Middle frontal gyrus (tissue), 1 donor: ENCODE measurements at regions not wholly inside any gene's neighbourhood (a gene's known extent, or its start where the extent isn't known, plus 50 kb on each side); places are given as distances from the start of the nearest gene placed in this dataset.

Source experiments
- DNase-seq: peaks from one replicate; pipeline ENCODE4 v3.0.0-alpha.2; 2015; ENCODE audit warnings: low spot score; ENCODE audit errors: extremely low spot score

DNA sequence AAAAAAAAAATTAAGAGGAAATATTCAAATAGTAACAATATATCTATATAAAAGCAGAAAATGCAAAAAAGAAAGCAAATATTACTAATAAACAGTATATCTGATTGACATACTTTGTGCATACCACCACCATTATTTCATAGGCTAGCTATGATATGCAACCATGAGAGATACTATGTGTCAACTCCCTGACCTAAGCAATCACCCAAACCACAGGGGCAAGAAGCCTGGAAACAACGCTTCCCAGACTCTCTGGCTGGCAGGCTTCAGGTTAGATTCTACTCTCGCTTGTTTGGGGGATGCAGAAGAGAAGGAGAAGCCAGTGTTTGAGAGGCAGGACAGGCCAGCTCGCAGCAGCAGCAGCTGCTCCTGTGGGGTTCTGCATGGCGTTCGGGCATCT, 169.3 kb upstream of the TPM1 start:
- DNase-seq = no peak

DNA sequence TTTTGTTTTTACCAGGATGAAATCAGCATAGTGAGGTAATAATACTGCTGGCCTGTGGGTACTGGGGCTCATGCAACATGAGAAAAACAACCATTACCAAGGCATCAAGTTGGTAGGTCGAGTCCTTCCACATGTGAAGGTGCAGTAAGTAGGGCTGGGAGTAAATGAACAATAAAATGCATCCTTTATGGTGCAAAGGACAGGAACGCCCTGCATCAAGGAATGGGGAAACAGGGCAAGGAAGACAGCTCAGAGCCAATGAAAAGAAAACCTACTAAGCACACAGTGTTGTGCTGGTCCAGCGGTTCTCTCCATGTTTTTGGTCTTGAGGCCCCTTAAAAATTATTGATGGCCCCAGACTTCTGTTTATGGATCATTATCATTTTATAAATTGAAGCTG, 168.5 kb upstream of the TPM1 start:
- no peak for DNase-seq

DNA sequence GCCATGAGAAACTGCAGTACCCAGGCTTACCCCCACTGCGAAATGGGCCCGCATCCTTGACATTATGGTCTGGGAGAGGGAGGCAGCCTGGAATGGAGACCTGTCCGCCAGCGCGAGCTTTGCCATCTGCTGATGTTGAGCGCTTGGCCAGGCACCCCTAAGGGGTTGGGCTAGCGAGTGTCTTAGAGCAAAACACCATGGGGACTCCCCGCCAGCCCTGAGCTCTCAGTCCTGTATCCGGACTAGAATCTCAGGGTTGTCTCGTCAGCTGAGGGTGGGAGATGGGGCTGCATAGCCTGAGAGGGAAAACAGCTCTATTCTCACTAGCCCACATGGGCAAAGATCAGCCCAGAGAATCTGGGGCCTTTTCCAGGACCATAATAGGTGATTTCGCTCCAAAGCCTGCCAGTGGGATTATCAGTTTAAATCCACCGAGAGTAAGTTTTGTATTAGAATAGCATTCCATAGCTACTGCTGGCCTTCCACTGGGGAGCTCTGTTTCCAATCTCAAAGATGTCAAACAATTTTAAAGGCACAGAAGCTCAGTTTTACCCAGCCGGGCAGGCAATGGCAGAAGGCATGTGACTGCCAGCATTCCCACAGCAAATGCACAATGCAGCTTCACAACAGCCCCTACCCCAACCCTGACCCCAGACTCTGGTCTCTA, 167.5 kb upstream of the TPM1 start:
- no peak for DNase-seq

DNA sequence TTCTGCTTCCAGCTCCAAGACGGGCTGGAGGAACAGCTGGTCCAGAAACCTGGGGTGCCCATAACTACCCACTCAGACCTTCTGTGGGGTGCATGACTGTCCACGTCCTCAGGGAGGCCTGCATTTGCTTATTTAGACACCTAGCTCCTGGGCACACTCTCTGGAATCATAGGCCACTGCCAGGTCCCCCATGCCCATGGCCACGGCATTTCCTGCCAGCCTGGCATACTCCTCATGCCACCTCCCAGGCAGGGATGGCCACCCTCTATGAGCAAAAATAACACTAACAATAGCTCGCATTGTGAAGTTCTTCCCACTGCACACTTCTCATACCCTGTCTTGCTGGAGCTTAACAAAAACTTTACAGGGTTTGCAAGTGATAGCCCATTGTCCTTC, 166.9 kb upstream of the TPM1 start:
- no peak for DNase-seq

DNA sequence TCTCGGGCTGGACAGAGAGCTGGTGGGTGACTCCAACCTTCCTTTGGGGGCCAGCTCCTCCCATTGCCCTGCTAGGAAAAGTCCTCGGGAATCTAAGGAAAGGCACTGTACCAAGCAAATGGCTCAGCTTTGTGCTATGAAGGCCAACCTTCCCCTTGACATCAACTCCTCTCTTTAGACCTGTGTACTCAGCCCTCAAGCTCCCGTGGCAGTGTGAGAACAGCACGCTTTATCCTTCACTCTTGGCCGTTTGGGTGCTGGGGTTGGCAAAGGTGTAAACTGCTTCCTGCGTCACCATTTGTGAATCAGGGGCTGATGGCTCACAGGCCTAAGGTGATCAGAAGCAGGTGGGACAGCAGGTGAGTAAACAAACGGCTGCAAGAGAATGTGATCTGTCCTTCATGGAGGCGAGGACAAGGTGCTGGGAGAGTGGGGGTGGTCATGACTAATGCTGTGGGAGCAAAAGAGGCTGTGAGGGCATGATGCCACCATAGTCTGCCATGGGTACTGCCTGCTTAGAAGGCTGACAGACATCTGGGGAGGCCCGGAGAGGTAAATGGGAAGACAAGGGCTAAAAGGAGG, 165.2 kb upstream of the TPM1 start:
- no peak for DNase-seq

DNA sequence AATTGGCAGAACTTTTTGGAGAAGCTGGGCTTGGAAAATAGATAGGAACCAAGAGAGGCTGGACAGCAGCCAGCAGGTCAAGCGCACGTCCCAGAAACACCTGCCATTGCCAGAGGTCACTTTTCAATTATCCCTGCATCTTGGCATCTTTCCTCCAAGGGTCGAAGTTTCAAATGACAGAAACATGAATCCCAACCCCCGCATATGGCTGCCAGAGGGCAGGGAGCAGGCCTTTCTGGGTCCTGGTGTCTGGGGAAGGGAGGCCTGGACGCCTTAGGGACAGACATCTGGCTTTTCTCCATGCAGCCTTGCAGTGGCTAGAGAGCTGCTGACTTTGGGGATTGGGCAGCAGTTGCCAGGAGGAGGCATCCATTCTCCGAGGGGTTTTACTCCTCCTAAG, 164.5 kb upstream of the TPM1 start:
- DNase-seq = no peak

DNA sequence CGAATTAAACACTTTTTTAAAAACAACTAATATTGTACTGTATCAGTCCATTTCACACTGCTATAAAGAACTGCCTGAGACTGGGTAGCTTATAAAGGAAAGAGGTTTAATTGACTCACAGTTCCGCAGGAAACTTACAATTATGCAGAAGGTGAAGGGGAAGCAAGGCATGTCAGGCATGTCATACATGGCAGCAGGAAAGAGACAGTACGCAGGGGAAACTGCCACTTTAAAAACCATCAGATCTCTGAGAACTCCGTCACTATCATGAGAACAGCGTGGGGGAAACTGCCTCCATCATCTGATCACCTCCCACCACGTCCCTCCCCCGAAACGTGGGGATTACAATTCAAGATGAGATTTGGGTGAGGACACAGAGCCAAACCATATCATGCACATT, 162.8 kb upstream of the TPM1 start:
- no peak for DNase-seq

DNA sequence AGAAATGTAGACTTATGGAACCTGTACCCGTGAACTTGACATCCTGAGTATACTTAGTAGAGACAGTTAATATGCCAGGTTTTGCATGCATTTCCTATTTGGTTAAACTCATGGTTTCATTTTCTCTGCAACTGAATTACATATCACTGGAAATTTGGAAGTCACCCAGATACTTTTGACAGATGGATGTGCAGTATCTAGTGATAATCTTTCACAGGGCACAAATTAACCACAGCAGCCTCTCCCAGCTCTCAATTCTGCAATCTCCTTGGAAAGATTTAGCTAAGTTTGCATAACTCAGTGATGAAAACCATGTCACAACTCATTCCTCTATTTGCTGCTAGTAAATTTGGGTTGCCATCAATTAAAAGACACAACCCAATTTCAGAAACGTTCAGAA, 162.3 kb upstream of the TPM1 start:
- no peak for DNase-seq

DNA sequence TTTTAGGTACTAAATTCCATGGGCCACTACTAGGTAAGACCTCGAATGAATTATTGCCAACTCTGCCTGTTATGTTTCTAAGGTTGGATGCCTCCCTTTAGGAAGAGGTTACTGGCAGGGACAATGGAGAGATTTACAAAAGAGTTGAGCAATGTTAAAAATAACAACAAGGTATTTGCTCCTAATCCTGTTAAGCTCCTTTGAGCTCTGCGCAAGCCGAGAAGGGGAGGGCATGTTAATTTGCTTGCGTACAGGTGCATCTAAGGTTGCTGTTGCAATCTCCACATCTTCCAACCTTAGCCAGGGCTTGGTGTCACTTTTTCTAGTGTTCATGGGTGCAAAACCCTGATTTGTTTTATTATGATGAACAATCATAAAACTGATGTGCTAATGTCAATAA, 161.5 kb upstream of the TPM1 start:
- no peak for DNase-seq

DNA sequence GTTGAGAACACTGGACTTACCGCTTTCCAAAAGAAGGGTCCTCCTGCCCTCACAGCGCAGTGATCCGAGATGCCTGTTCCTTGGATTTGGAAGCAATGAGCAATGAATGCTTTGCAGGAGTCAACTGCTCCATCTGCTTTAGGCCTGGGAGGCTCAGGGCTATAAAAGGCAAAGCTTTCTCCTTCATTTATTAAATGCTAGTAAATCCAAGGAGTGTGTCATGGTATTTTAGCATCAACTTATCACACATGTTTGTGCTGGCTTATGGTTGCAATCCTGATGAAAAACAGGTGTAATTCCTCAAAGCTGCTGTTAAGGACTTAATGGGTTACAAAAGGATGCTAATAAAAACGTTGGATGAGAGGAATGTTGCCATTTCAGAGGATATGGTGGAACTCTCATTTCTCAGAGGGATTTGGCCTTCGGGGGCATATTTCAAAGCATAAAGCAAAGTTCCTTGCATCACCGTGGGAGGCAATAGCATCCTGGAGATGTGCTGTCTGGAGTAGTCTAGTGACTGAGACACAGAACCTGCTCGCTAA, 158.5 kb upstream of the TPM1 start:
- no peak for DNase-seq

DNA sequence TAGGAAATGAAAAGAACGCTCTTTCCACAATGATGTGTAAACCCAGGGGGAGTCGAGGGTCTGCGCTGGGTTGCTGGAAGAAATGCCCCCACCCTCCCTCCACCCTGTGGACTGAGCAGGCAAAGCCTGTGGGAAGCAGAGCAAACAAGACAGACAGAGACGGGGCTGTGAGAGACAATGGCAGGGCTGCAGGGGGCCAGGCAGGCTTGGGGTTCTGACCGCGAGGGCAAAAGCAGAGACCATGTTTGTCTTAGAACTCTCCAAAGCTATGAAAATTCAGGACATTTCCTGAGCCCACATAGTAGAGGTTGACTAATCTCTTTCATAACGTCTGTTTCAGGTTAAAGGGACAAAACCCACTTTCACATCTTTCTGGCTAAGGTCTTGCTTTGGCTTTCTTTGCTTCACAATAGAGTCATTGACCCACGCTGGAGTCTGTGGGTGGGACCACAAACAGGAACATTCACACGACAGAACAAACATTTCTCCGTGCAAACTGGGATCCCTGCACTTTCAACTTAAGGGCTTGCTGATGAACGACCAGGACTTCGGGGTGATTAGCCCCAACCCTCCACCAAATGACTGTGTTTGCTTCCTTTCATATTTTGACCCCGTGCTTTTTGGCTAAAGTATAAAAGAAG, 156.0 kb upstream of the TPM1 start:
- no peak for DNase-seq

DNA sequence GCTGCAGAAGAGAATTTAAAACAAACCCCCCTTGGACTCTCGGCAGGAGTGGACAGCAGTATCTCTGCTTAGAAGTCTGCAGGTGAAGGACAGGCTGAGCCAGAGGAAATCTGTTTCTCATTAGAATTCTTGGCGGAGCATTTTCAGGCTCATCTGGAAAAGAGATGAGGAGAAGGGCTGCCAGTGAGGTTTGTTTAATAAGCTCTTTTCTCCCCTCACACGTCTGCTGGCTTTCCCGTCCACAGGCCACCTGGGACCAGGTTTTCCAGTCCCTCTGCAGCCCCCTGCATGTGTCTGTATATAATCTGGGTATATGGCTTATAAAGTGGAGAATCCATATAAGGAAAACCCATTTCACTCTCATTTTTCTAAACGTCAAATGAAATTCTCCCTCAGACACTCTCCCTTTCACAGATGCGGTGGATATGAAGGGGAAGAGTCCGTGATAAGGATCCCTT, 155.4 kb upstream of the TPM1 start:
- no peak for DNase-seq

DNA sequence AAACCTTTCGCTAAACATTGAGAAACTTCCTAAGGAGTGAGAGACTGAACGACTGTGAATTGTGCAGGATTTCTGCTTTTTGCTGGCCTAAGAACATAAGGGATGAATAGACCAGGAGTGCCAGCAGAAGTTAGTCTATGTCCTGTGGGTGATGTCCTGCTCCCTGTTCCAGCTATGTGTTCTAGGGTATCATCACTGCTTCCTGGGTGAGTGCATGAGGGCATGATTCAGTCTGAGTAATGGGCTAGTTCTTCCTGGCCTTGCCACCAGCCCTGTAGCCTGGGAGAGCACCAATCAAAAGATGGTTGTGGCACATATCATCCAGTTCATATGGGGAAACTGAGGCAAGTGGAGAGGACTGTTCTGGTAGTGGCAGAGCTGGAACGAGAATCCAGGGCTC, 153.9 kb upstream of the TPM1 start:
- DNase-seq = no peak

DNA sequence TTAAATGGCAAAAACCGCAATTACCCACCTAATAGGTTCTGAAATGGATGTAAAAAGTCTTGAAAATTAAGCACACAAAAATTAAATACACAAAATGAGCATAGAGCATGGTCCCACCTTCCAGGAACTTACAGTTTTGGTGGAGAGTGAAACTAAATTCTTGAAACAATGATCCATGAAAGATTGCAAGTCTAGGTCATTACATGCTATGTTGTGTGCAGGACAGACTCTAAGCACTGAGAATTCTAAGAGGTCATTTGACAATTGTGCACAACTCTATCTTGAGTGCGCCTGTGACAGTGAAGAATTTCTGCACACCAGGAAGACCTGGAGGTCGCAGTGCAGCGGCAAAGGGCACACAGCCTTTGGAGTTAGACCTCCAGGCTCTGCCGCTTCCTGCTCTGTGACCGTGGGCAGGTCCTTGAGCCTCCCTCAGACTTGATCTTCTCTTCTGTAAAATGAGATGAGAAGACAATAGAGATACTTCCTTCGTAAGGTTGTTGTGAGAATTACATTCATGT, 153.3 kb upstream of the TPM1 start:
- DNase-seq = no peak

DNA sequence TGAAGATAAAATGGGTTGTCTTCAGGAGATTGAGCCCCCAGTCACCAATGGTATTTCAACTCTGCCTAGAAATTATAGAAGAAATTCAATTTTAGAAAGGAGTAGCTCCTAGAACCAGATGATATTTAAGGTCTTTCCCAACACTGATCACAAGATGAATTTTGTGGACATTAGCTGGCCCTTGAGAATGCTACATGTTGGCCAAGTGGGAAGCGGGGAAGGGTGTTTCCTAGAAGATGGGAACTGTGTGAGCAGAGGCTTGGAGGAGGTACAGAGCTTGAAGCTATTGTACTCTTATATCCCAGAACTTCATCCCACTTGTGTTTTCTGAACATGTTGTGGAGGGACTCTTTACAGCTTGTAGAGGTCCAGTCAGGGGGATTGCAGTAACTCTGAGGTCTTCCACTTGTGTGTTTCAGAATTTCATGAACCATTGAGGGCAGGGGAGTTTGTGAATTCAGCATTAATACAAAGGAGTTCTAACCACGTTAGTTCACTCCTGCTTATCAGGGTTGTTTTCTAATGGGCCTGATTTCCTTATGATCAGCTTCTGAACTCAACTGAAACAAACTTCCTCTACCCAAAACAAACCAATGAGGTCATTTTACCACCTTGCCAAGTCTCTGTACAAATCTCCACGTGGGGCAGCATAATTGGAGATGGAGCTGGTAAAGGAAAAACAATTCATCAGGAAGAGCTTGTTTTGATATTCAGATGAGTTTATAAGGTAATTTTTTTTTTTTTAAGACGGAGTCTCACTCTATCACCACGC, 152.6 kb upstream of the TPM1 start:
- DNase-seq = no peak

DNA sequence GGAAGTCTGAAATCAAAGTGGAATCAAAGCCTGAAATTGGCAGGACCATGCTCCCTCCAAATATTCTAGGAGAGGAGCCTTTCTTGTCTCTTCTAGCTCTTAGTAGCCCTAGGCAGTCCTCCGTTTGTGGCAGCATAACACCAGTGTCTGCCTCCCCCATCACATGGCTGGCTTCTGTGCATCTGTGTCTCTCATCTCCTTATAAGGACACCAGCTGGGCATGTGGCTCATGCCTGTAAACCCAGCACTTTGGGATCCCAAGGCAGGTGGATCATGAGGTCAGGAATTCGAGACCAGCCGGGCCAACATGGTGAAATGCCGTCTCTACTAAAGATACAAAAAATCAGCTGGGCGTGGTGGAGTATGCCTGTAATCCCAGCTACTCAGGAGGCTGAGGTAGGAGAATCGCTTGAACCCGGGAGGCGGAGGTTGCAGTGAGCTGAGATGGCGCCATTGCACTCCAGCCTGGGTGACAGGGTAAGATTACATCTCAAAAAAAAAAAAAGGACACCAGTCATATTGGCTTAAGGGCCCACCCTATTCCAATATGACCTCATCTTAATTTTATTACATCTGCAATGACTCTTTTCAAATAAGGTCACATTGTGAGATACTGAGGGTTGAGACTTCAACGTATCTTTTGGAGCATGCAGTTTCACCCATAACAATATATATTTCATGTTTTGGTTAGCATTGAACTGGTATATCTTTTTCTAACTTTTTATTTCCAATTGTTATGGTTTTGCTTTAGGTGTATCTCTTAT, 148.0 kb upstream of the TPM1 start:
- DNase-seq = no peak

DNA sequence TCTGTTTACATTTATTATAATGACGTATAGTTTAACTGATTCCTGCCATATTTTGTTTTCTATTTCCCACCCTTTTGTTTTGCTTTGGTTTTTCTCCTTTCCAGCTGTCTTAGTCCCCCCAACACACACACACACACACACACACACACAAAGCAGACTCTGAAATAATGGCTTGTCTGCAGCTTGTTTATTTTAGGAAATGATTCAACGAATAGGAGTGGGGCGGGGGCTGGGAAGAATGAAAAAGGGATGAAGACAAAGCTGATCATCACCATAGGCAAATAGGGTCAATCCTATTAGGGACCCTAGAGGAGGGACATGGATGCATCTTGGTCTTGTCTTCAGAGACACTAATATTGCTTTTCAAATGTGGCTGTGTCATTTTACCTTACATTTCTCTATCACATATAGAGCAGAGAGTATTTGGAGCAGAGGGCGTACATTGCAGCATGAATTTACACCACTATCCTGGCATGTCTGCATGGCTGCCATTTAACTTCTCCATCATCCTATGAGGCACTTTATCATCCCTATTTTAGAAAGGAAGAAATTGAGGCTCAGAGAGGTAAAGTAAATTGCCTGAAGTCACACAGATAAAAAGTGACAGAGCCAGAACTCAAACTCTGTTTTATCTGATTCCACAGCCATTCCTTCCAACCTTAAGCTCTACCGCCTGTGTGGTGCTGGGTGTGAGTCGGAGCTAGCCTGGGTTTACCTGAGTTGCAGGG, 147.2 kb upstream of the TPM1 start:
- DNase-seq = no peak

DNA sequence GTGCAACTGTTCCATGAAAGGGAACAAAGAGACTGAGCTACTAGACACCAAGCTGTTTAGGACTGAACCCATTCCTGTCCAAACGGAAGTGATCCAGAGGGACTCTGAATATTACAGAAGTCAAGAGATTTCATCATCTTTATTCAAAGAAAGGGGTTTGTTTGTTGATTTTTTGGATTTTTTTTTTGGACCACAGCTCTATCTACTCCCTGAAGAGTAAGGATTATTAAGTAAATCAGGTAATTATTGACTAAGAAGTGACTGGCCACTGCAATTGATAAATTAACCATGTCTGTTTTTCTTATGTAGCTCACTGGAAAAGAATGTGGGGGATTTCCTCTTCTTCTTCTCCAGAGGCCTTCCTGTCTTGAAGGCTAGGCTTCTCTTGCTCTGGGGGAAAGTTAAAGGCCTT, 146.6 kb upstream of the TPM1 start:
- no peak for DNase-seq

DNA sequence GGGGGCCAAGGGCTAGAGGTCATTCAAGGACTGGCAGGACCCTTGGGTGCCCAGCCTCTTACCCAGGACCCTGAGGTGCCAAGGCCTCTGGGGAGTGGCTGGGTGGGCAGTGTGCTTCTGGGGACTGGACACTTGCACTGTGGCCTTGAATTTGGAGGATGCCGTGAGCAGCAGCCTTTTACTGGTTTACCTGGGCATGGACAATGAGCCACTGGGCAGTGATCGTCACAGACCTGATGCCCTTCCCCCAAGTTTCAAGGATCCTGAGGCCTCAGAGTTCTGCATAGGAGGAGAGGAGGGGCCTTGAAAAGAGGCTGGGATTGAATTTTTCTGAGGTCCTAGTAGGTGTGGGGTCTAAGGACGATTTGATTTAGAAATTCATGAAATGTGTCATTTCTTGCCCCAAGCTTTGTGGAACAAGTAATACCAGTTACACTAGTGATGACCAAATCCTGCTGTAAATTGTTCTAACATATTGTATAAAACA, 146.1 kb upstream of the TPM1 start:
- DNase-seq = no peak

DNA sequence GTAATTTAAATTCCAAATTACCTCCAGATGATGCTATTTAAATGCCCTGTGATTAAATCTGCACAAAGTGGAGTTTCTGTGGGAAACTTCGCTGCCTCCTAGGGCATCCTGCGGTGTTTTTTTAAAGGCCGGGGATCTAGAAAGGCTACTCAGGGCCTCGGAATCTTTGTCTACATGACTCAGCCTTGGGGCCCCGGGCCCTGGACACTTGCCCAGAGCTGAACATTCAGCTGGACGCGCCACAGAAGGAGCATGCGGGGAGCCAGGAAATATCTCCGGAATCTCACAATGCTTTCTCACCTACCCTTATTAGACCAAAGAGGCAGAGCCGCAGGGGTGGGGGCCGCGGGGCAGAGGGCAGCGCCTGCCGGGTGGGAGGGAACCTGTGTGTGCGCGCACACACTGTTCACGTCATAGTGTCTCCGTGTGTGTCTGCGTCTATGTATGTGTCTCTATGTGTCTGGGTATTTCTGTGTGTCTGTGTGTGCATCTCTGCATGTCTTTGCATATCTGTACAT, 145.5 kb upstream of the TPM1 start:
- no peak for DNase-seq
